HCT116 (cell line): ENCODE measurements at regions not wholly inside any gene's neighbourhood (a gene's known extent, or its start where the extent isn't known, plus 50 kb on each side); places are given as distances from the start of the nearest gene placed in this dataset.
"Not testable (repeated sequence)": the region's sequence is repeated elsewhere in the genome, so short reads cannot be mapped to it uniquely, and the experiment has no call there.

Source experiments
- ATAC-seq: fragments of 200-7000 bp; cut with Tn5 transposase; 2 replicates; pipeline ENCODE4 v1.9.1; 2020; ENCODE audit warnings: mild to moderate bottlenecking, moderate library complexity
- BruUV-seq: library from RNA; stranded (reverse); fragments of 400-500 nt; replicated peaks from 2 replicates; lab custom pipeline; 2021; lab: Mats Ljungman, UMichigan
- CTCF ChIA-PET: fragments of 300-600 bp; sonication (Branson Sonifier 250); formaldehyde crosslinking; loops from one replicate; lab custom pipeline; 2021; ENCODE audit warnings: antibody characterized with exemption; lab: Charles Lee
- POLR2A ChIA-PET: fragments of 300-600, 350-600 bp; sonication (Branson Sonifier 250); formaldehyde crosslinking; loops from one replicate; lab custom pipeline; 2021; ENCODE audit warnings: antibody characterized with exemption; lab: Charles Lee
- RAD21 ChIA-PET, 2 experiments: fragments of 300-600 bp; sonication (Branson Sonifier 250); formaldehyde crosslinking; loops; one replicate each; lab custom pipeline; 2023; ENCODE audit warnings: low total read pairs in 2 of 2; ENCODE audit not compliant: uncharacterized antibody in 2 of 2, unreplicated experiment in 2 of 2, low non-redundant PET in 1 of 2; lab: Charles Lee
- DNase-seq: peaks from one replicate; pipeline ENCODE4 v3.0.0-alpha.2; 2010; ENCODE audit warnings: low read depth, low spot score
- H2AFZ ChIP-seq: fragments of 200-600 bp; shearing (Covaris generic), sonication (generic); 2 replicates; pipeline ENCODE4 v1.6.1; 2017; ENCODE audit warnings: low read depth, mixed run types, mixed read lengths, antibody characterized with exemption, low read length; ENCODE audit not compliant: poor library complexity, severe bottlenecking
- H3K27ac ChIP-seq: 2 replicates; pipeline ENCODE4 v1.5.1; 2012; ENCODE audit warnings: low read depth, low read length
- H3K27me3 ChIP-seq: fragments of 200-600 bp; sonication (generic); 2 replicates; pipeline ENCODE4 v1.6.1; 2016; ENCODE audit warnings: mixed run types, low read length, mixed read lengths; ENCODE audit not compliant: insufficient read depth
- H3K36me3 ChIP-seq, 2 experiments: fragments of 200-500 bp in 1 of 2; fragments of 200-600 bp in 1 of 2; sonication (Bioruptor generic) in 1 of 2; sonication (generic) in 1 of 2; 2 replicates each; pipeline versions ENCODE4 v1.5.1 to v1.6.1; 2014 to 2016; ENCODE audit warnings: low read length in 2 of 2, inconsistent platforms in 1 of 2, mixed read lengths in 1 of 2, mixed run types in 1 of 2; ENCODE audit not compliant: insufficient read depth in 2 of 2, control insufficient read depth in 1 of 2
- H3K4me1 ChIP-seq, 2 experiments: fragments of 200-600 bp in 1 of 2; sonication (generic) in 1 of 2; 2 replicates each; pipeline versions ENCODE4 v1.5.1 to v1.6.1; 2012 to 2017; ENCODE audit warnings: low read length in 2 of 2, inconsistent platforms in 1 of 2, mild to moderate bottlenecking in 1 of 2, mixed read lengths in 1 of 2, mixed run types in 1 of 2, moderate library complexity in 1 of 2; ENCODE audit not compliant: insufficient read depth in 2 of 2, control insufficient read depth in 1 of 2
- H3K4me2 ChIP-seq: fragments of 200-600 bp; sonication (generic); 2 replicates; pipeline ENCODE4 v1.6.1; 2017; ENCODE audit warnings: mixed run types, low read length, mixed read lengths
- H3K4me3 ChIP-seq, 2 experiments: fragments of 200-600 bp in 1 of 2; sonication (generic) in 1 of 2; replicated peaks in 1 of 2; 2 replicates each; pipeline ENCODE4 v1.5.1; 2011 to 2016; ENCODE audit warnings: low read length in 2 of 2, control low read depth in 1 of 2, low read depth in 1 of 2, mild to moderate bottlenecking in 1 of 2, mixed read lengths in 1 of 2, mixed run types in 1 of 2
- H3K79me2 ChIP-seq: fragments of 200-600 bp; sonication (generic); 2 replicates; pipeline ENCODE4 v1.6.1; 2017; ENCODE audit warnings: mild to moderate bottlenecking, mixed run types, low read length, moderate library complexity, mixed read lengths; ENCODE audit not compliant: insufficient read depth
- H3K9ac ChIP-seq: fragments of 200-600 bp; sonication (generic); 2 replicates; pipeline ENCODE4 v1.6.1; 2016; ENCODE audit warnings: low read length, mixed read lengths
- H3K9me2 ChIP-seq: fragments of 200-600 bp; sonication (generic), shearing (Covaris generic); 2 replicates; pipeline ENCODE4 v1.6.1; 2017; ENCODE audit warnings: mixed run types, mild to moderate bottlenecking, moderate library complexity; ENCODE audit not compliant: insufficient read depth
- H3K9me3 ChIP-seq, 2 experiments: fragments of 200-500 bp in 1 of 2; fragments of 200-600 bp in 1 of 2; sonication (Bioruptor generic) in 1 of 2; sonication (generic) in 1 of 2; 2 replicates each; pipeline ENCODE4 v1.6.1; 2014 to 2017; ENCODE audit warnings: low read length in 2 of 2, mixed read lengths in 2 of 2, inconsistent platforms in 1 of 2, low read depth in 1 of 2, mild to moderate bottlenecking in 1 of 2, mixed run types in 1 of 2, moderate library complexity in 1 of 2; ENCODE audit not compliant: control insufficient read depth in 1 of 2, insufficient read depth in 1 of 2
- H4K20me1 ChIP-seq: fragments of 200-600 bp; sonication (generic), shearing (Covaris generic); 2 replicates; pipeline ENCODE4 v1.6.1; 2017; ENCODE audit warnings: mixed run types, mild to moderate bottlenecking, moderate library complexity; ENCODE audit not compliant: insufficient read depth
- CBX3 ChIP-seq: IDR thresholded peaks from 2 replicates; pipeline ENCODE4 v1.6.1; 2012; ENCODE audit warnings: low read depth
- EGR1 ChIP-seq: IDR thresholded peaks from 2 replicates; pipeline ENCODE4 v1.6.1; 2012; ENCODE audit warnings: low read depth
- ELF1 ChIP-seq: IDR thresholded peaks from 2 replicates; pipeline ENCODE4 v1.6.1; 2012; ENCODE audit warnings: low read depth, borderline replicate concordance
- FOSL1 ChIP-seq: IDR thresholded peaks from 2 replicates; pipeline ENCODE4 v1.6.1; 2012; ENCODE audit warnings: low read depth
- JUND ChIP-seq: IDR thresholded peaks from 2 replicates; pipeline ENCODE4 v1.6.1; 2012
- POLR2A ChIP-seq: IDR thresholded peaks from 2 replicates; pipeline ENCODE4 v1.7.0; 2011; ENCODE audit warnings: borderline replicate concordance; ENCODE audit not compliant: insufficient read depth, insufficient read length; ENCODE audit errors: extremely low read depth
- POLR2AphosphoS5 ChIP-seq: IDR thresholded peaks from 2 replicates; pipeline ENCODE4 v1.6.1; 2011; ENCODE audit warnings: mild to moderate bottlenecking, low read depth, low read length, moderate library complexity
- SP1 ChIP-seq: IDR thresholded peaks from 2 replicates; pipeline ENCODE4 v1.6.1; 2012; ENCODE audit warnings: low read depth
- YY1 ChIP-seq: IDR thresholded peaks from 2 replicates; pipeline ENCODE4 v1.6.1; 2011; ENCODE audit warnings: low read length, low read depth, moderate library complexity, mild to moderate bottlenecking; ENCODE audit not compliant: insufficient replicate concordance; ENCODE audit errors: extremely low read depth
- ZNF274 ChIP-seq: fragments of 200-500 bp; sonication (Bioruptor generic); IDR thresholded peaks from 2 replicates; pipeline ENCODE4 v1.6.1; 2014; ENCODE audit warnings: mild to moderate bottlenecking, low read depth, low read length, inconsistent platforms
- intact Hi-C: fragments of 100-400 bp; cut with micrococcal nuclease; formaldehyde crosslinking; loops from 2 replicates; pipeline ENCODE4 v1.10.0; 2022
- TF ChIP-seq, protein P1 (sequence below): IDR thresholded peaks from 2 replicates; pipeline ENCODE4 v1.6.1; 2012
- TF ChIP-seq, protein P2 (sequence below): IDR thresholded peaks from 2 replicates; pipeline ENCODE4 v1.6.1; 2012

DNA sequence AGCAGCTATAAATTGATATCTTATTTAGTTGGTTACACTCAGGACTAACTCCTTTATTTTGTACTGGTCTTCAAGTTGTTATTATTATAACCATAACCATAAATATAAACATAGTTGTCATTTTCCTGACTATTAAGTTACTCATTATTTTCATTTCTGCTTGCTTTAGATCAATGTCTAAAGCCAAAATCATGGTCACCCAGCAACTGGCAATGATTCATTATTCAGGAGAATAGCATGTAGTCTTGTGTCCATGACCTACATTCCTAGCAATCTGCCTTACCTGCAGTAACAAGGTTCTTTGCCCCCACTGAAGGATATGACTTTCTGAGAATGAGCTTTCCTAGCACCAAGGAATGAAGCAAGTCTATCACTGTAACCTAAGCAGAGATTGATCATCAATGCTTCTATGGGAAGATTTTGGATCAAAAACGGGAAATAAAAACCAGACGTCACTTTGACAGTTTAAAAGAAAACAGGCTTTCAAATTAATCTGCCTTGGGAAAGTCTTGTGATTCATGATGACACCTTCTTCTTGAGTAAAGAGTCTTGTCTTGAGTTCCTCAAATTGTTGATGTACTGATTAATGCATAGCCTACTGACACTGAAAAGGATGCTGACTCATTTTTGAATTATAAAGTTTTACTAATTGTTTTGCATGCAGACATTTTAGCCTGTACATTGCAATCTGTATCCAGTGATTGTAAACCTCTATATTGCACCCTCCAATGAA is 203.3 kb upstream of the IVNS1ABP start:
- Histone ChIP-seq H3K27me3 (no peaks in the 10 kb centered on the region), H3K9me2 (no peaks in the 10 kb centered on the region), H3K36me3 (no peaks in the 10 kb centered on the region), H3K4me2 (no peak overlapping the region), H3K4me1 (no peaks in the 10 kb centered on the region), H3K4me3 (no peak overlapping the region), H3K9ac (no peak overlapping the region), H2AFZ (no peak overlapping the region), H4K20me1 (no peaks in the 10 kb centered on the region), H3K79me2 (no peaks in the 10 kb centered on the region), H3K27ac (no peak overlapping the region), H3K9me3 (peaks cover 3 to 4% of the 10 kb centered on the region in 2 experiments; a peak in 2 of 4 replicates)
- no peak for TF ChIP-seq YY1
- no peak for TF ChIP-seq FOSL1
- TF ChIP-seq SP1 = no peak
- TF ChIP-seq ELF1 = no peak
- TF ChIP-seq JUND = no peak
- no peak for TF ChIP-seq CBX3
- TF ChIP-seq EGR1 = no peak
- no peak for ATAC-seq
- ChIA-PET CTCF (no interaction called here), RAD21 (no interaction called here), POLR2A (no interaction called here)
- DNase-seq = no peak
- intact Hi-C loops = no loop called here
- BruUV-seq = no TSS peak

DNA sequence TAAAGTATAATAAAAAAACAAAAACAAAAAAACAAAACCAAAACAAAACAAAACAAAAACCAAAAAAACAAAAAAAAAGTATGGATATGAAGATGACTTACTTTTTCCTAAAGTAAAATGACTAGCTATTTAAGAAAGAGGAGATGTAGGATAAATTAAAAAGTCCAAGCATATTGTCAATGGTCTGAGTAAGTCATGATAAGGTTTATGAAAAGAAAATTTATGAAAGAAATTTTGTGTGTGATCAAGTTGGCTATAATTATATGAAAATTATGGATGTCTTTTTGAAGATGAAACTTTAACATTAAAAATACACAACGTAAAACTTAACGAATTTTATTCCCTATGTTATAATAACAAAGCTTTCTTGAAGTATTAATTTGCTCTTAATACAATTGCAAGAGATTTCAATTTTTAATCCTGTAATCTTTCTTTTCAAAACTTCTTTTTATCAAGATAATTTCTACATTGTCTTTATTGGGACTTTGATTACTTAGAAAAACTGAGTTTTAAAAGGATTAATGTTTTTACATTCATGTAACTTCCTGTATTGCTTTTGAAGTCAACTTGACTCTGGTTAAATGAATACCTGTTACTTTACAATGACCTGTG is 200.9 kb upstream of the IVNS1ABP start:
- no peak overlapping the region for H2AFZ ChIP-seq
- intact Hi-C loops = no loop called here
- POLR2A ChIA-PET = no interaction called here
- ATAC-seq (no peak), DNase-seq (no peak)
- RAD21 ChIA-PET = no interaction called here
- H3K9me2 ChIP-seq = no peaks in the 10 kb centered on the region
- H3K9ac ChIP-seq = no peak overlapping the region
- CTCF ChIA-PET = no interaction called here
- BruUV-seq = no TSS peak
- peaks cover 3 to 4% of the 10 kb centered on the region in 2 experiments; a peak in 2 of 4 replicates for H3K9me3 ChIP-seq
- no peaks in the 10 kb centered on the region for H3K36me3 ChIP-seq
- no peaks in the 10 kb centered on the region for H3K79me2 ChIP-seq
- H3K4me2 ChIP-seq = no peak overlapping the region
- no peaks in the 10 kb centered on the region for H3K4me1 ChIP-seq
- no peaks in the 10 kb centered on the region for H4K20me1 ChIP-seq
- H3K27ac ChIP-seq = no peak overlapping the region
- no peaks in the 10 kb centered on the region for H3K27me3 ChIP-seq
- H3K4me3 ChIP-seq = no peak overlapping the region
- TF ChIP-seq, protein P1, sequence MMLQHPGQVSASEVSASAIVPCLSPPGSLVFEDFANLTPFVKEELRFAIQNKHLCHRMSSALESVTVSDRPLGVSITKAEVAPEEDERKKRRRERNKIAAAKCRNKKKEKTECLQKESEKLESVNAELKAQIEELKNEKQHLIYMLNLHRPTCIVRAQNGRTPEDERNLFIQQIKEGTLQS = no peak
- TF ChIP-seq ZNF274 (no peak), POLR2A (no peak), YY1 (no peak), JUND (no peak), EGR1 (no peak), POLR2AphosphoS5 (no peak)
- TF ChIP-seq, protein P2, sequence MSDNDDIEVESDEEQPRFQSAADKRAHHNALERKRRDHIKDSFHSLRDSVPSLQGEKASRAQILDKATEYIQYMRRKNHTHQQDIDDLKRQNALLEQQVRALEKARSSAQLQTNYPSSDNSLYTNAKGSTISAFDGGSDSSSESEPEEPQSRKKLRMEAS = no peak
- TF ChIP-seq, all 23 proteins: peak for 0

- H3K4me2 ChIP-seq, H3K9me3 ChIP-seq, ATAC-seq, DNase-seq, H3K27me3 ChIP-seq, H3K9ac ChIP-seq, H3K4me3 ChIP-seq, RAD21 ChIA-PET, H3K9me2 ChIP-seq, H4K20me1 ChIP-seq, H3K79me2 ChIP-seq, H3K27ac ChIP-seq, H3K4me1 ChIP-seq, intact Hi-C loops, H3K36me3 ChIP-seq, CTCF ChIA-PET, BruUV-seq, POLR2A ChIA-PET, H2AFZ ChIP-seq: not testable (repeated sequence)
Observed at GRCh38 chr1:185517301-185517700, 200.3 kb upstream of the IVNS1ABP start.
